GM21367 (cell line): ENCODE measurements at regions not wholly inside any gene's neighbourhood (a gene's known extent, or its start where the extent isn't known, plus 50 kb on each side); places are given as distances from the start of the nearest gene placed in this dataset.

ENCODE experiments used
- ATAC-seq: cut with Tn5 transposase; IDR thresholded peaks from one replicate; pipeline ENCODE4 v1.9.1; 2021; ENCODE audit not compliant: unreplicated experiment

- no peak for ATAC-seq
These were observed 211.9 kb upstream of the UMPS start for GRCh38 chr3:124518350-124518749.

GRCh38 chr3:124519591-124520194, 210.6 kb upstream of the UMPS start:
- ATAC-seq: no peak

- no peak for ATAC-seq
These were observed 209.3 kb upstream of the UMPS start for GRCh38 chr3:124520970-124521369.

GRCh38 chr3:124522082-124522625, 208.1 kb upstream of the UMPS start:
- no peak for ATAC-seq

GRCh38 chr3:124526601-124527000, 203.7 kb upstream of the UMPS start:
- no peak for ATAC-seq

- no peak for ATAC-seq
These were observed 200.3 kb upstream of the UMPS start for GRCh38 chr3:124529826-124530571.

- ATAC-seq: no peak
These were observed 199.3 kb upstream of the UMPS start for GRCh38 chr3:124530916-124531315.

- no peak for ATAC-seq
These were observed 198.2 kb upstream of the UMPS start for GRCh38 chr3:124532071-124532470.

GRCh38 chr3:124535306-124535705, 194.9 kb upstream of the UMPS start:
- no peak for ATAC-seq

- no peak for ATAC-seq
These were observed 189.6 kb upstream of the UMPS start for GRCh38 chr3:124540550-124541211.

- ATAC-seq: no peak
These were observed 187.9 kb upstream of the UMPS start for GRCh38 chr3:124542214-124542869.

GRCh38 chr3:124545891-124546290, 184.4 kb upstream of the UMPS start:
- no peak for ATAC-seq

- no peak for ATAC-seq
These were observed 178.0 kb upstream of the UMPS start for GRCh38 chr3:124552224-124552623.

GRCh38 chr3:124553178-124553577, 177.1 kb upstream of the UMPS start:
- no peak for ATAC-seq

GRCh38 chr3:124556636-124557035, 173.6 kb upstream of the UMPS start:
- ATAC-seq: no peak

GRCh38 chr3:124557433-124558232, 172.6 kb upstream of the UMPS start:
- ATAC-seq: no peak

- ATAC-seq: no peak
These were observed 171.0 kb upstream of the UMPS start for GRCh38 chr3:124558991-124559845.

- ATAC-seq: no peak
These were observed 170.2 kb upstream of the UMPS start for GRCh38 chr3:124559846-124560574.

- no peak for ATAC-seq
These were observed 169.5 kb upstream of the UMPS start for GRCh38 chr3:124560666-124561215.
